Keratinocyte (primary cell): ENCODE measurements at regions not wholly inside any gene's neighbourhood (a gene's known extent, or its start where the extent isn't known, plus 50 kb on each side); places are given as distances from the start of the nearest gene placed in this dataset.

Source experiments
- DNase-seq: peaks from one replicate; pipeline ENCODE4 v3.0.0-alpha.2; 2011; ENCODE audit warnings: low read depth, missing footprints, low spot score
- FAIRE-seq: peaks from 2 replicates; lab custom pipeline; 2011; peaks lifted over from hg19 to GRCh38; lab: Jason Lieb, UNC
- H2AFZ ChIP-seq: 2 replicates; pipeline ENCODE4 v1.6.0; 2012; ENCODE audit warnings: low read length, control low read depth, inconsistent platforms; ENCODE audit not compliant: control insufficient read depth
- H3K27ac ChIP-seq: 2 replicates; pipeline ENCODE4 v1.5.1; 2011; ENCODE audit warnings: low read length; ENCODE audit not compliant: control insufficient read depth, insufficient read depth
- H3K27me3 ChIP-seq: 3 replicates; pipeline ENCODE4 v1.6.0; 2011; ENCODE audit warnings: low read length; ENCODE audit not compliant: control insufficient read depth, insufficient read depth; ENCODE audit errors: extremely low read depth
- H3K36me3 ChIP-seq, 2 experiments: 2 replicates in 1 of 2; 3 replicates in 1 of 2; pipeline ENCODE4 v1.5.1; 2011; ENCODE audit warnings: low read length in 2 of 2, mild to moderate bottlenecking in 1 of 2; ENCODE audit not compliant: control insufficient read depth in 2 of 2, insufficient read depth in 2 of 2; ENCODE audit errors: extremely low read depth in 1 of 2
- H3K4me1 ChIP-seq: 3 replicates; pipeline ENCODE4 v1.5.1; 2011; ENCODE audit warnings: low read length; ENCODE audit not compliant: control insufficient read depth, insufficient read depth; ENCODE audit errors: extremely low read depth
- H3K4me2 ChIP-seq: 3 replicates; pipeline ENCODE4 v1.6.0; 2011; ENCODE audit warnings: low read depth, low read length; ENCODE audit not compliant: control insufficient read depth, insufficient read depth; ENCODE audit errors: extremely low read depth
- H3K4me3 ChIP-seq, 3 experiments: fragments of 200-600 bp in 1 of 3; sonication (generic) in 1 of 3; 2 replicates in 2 of 3; 3 replicates in 1 of 3; pipeline ENCODE4 v1.5.1; 2011 to 2016; ENCODE audit warnings: low read length in 3 of 3, mild to moderate bottlenecking in 3 of 3, control low read depth in 2 of 3, inconsistent platforms in 1 of 3, low read depth in 1 of 3, mixed read lengths in 1 of 3, mixed run types in 1 of 3, moderate library complexity in 1 of 3; ENCODE audit not compliant: control insufficient read depth in 2 of 3, insufficient read depth in 2 of 3; ENCODE audit errors: extremely low read depth in 1 of 3
- H3K79me2 ChIP-seq: 2 replicates; pipeline ENCODE4 v1.6.0; 2012; ENCODE audit warnings: low read length; ENCODE audit not compliant: control insufficient read depth, insufficient read depth
- H3K9ac ChIP-seq: 3 replicates; pipeline ENCODE4 v1.6.0; 2011; ENCODE audit warnings: low read length; ENCODE audit not compliant: control insufficient read depth, insufficient read depth; ENCODE audit errors: extremely low read depth
- H3K9me1 ChIP-seq: 3 replicates; pipeline ENCODE4 v1.6.0; 2011; ENCODE audit warnings: low read length; ENCODE audit not compliant: control insufficient read depth, insufficient read depth; ENCODE audit errors: extremely low read depth
- H3K9me3 ChIP-seq: 2 replicates; pipeline ENCODE4 v1.5.1; 2012; ENCODE audit warnings: low read depth, low read length; ENCODE audit not compliant: control insufficient read depth
- H4K20me1 ChIP-seq: 3 replicates; pipeline ENCODE4 v1.6.0; 2011; ENCODE audit warnings: low read length; ENCODE audit not compliant: control insufficient read depth, insufficient read depth; ENCODE audit errors: extremely low read depth
- CTCF ChIP-seq, 3 experiments: IDR thresholded peaks in 1 of 3; conservative IDR thresholded peaks in 1 of 3; optimal IDR thresholded peaks in 1 of 3; 2 replicates in 2 of 3; 3 replicates in 1 of 3; pipeline versions ENCODE3 to v1.5.1; 2011; ENCODE audit warnings: low read length in 3 of 3, mild to moderate bottlenecking in 3 of 3, moderate library complexity in 2 of 3, control low read depth in 1 of 3, inconsistent platforms in 1 of 3; ENCODE audit not compliant: insufficient read depth in 2 of 3; ENCODE audit errors: extremely low read depth in 1 of 3
- EZH2 ChIP-seq: IDR thresholded peaks from one replicate; pipeline ENCODE4 v1.6.1; 2012; ENCODE audit warnings: inconsistent platforms, mild to moderate bottlenecking, low read length, moderate library complexity
- dilution Hi-C: fragments of 300-500 bp; cut with MboI; formaldehyde crosslinking; loops from one replicate; pipeline ENCODE4 v1.7.0; 2020; ENCODE audit warnings: low sequenced_read_pairs; ENCODE audit not compliant: extremely low pct_ligation_motif_present

- H3K27ac ChIP-seq = no peak overlapping the region
- no peak overlapping the region for H2AFZ ChIP-seq
- dilution Hi-C loops = no loop called here
- no peaks in the 10 kb centered on the region for H4K20me1 ChIP-seq
- no peak overlapping the region for H3K9ac ChIP-seq
- no peaks in the 10 kb centered on the region for H3K9me3 ChIP-seq
- DNase-seq (no peak), FAIRE-seq (no peak)
- H3K4me3 ChIP-seq = no peak overlapping the region
- H3K9me1 ChIP-seq = no peaks in the 10 kb centered on the region
- H3K27me3 ChIP-seq = no peaks in the 10 kb centered on the region
- H3K4me1 ChIP-seq = peaks cover 6% of the 10 kb centered on the region
- H3K36me3 ChIP-seq = peaks cover 0 to 4% of the 10 kb centered on the region in 2 experiments
- H3K79me2 ChIP-seq = no peaks in the 10 kb centered on the region
- H3K4me2 ChIP-seq = no peak overlapping the region
- TF ChIP-seq CTCF (optimal IDR thresholded peaks at IDR 0.05 in 1 of 3, IDR thresholded peaks at IDR 0.05 in 1 of 3, conservative IDR thresholded peaks at IDR 0.05 in 1 of 3; ENCODE audit: extremely low read depth in 1 of 3, insufficient read depth in 2 of 3, low read length in 3 of 3) = no peak
- TF ChIP-seq EZH2 = no peak
Measured at GRCh38 chr17:63265526-63265925, 180.6 kb downstream of the CYB561 start.

GRCh38 chr17:63267846-63268245 is 178.3 kb downstream of the CYB561 start:
- no peaks in the 10 kb centered on the region for H3K9me3 ChIP-seq
- no peak overlapping the region for H3K4me3 ChIP-seq
- no peak overlapping the region for H3K4me2 ChIP-seq
- no peak overlapping the region for H2AFZ ChIP-seq
- DNase-seq (no peak), FAIRE-seq (no peak)
- dilution Hi-C loops = no loop called here
- TF ChIP-seq EZH2 (no peak), CTCF (optimal IDR thresholded peaks at IDR 0.05 in 1 of 3, IDR thresholded peaks at IDR 0.05 in 1 of 3, conservative IDR thresholded peaks at IDR 0.05 in 1 of 3; ENCODE audit: extremely low read depth in 1 of 3, insufficient read depth in 2 of 3, low read length in 3 of 3) (no peak)
- H3K79me2 ChIP-seq = no peaks in the 10 kb centered on the region
- no peaks in the 10 kb centered on the region for H4K20me1 ChIP-seq
- H3K9me1 ChIP-seq = no peaks in the 10 kb centered on the region
- peaks cover 0 to 4% of the 10 kb centered on the region in 2 experiments for H3K36me3 ChIP-seq
- peaks cover 15% of the 10 kb centered on the region for H3K4me1 ChIP-seq
- no peaks in the 10 kb centered on the region for H3K27me3 ChIP-seq
- no peak overlapping the region for H3K27ac ChIP-seq
- H3K9ac ChIP-seq = no peak overlapping the region
